NCI-H1436 treated with DMSO at 0.1 percent for 48 hours (cell line): ENCODE measurements at regions not wholly inside any gene's neighbourhood (a gene's known extent, or its start where the extent isn't known, plus 50 kb on each side); places are given as distances from the start of the nearest gene placed in this dataset.
"Not testable (repeated sequence)": the region's sequence is repeated elsewhere in the genome, so short reads cannot be mapped to it uniquely, and the experiment has no call there.

Experiments used
- DNase-seq: peaks from one replicate; lab custom pipeline; 2025; lab: John Stamatoyannopoulos, UW

GRCh38 chr1:98575955-98576354, 85.6 kb upstream of the SNX7 start:
- no peak for DNase-seq

GRCh38 chr1:98565951-98566350, 95.6 kb upstream of the SNX7 start:
- no peak for DNase-seq

- DNase-seq = no peak
Observed at GRCh38 chr1:98559291-98559690, 102.2 kb upstream of the SNX7 start.

GRCh38 chr1:98557895-98558294, 103.6 kb upstream of the SNX7 start:
- no peak for DNase-seq

- no peak for DNase-seq
Observed at GRCh38 chr1:98556521-98557158, 104.9 kb upstream of the SNX7 start.

- DNase-seq = no peak
Observed at GRCh38 chr1:98555814-98556213, 105.7 kb upstream of the SNX7 start.

GRCh38 chr1:98552576-98553074, 108.9 kb upstream of the SNX7 start:
- DNase-seq = not testable (repeated sequence)

- DNase-seq = no peak
Observed at GRCh38 chr1:98550076-98550475, 111.4 kb upstream of the SNX7 start.

- no peak for DNase-seq
Observed at GRCh38 chr1:98546319-98546718, 115.2 kb upstream of the SNX7 start.

GRCh38 chr1:98538106-98538505, 123.4 kb upstream of the SNX7 start:
- DNase-seq = no peak

GRCh38 chr1:98523256-98523655, 138.3 kb upstream of the SNX7 start:
- no peak for DNase-seq

- no peak for DNase-seq
Observed at GRCh38 chr1:98516306-98516705, 145.2 kb upstream of the SNX7 start.

- no peak for DNase-seq
Observed at GRCh38 chr1:98515744-98516143, 145.8 kb upstream of the SNX7 start.

- DNase-seq = not testable (repeated sequence)
Observed at GRCh38 chr1:98512216-98512615, 149.3 kb upstream of the SNX7 start.

GRCh38 chr1:98503771-98504170, 157.8 kb upstream of the SNX7 start:
- no peak for DNase-seq

- no peak for DNase-seq
Observed at GRCh38 chr1:98502937-98503336, 158.6 kb upstream of the SNX7 start.

GRCh38 chr1:98500324-98500723, 161.2 kb upstream of the SNX7 start:
- no peak for DNase-seq

GRCh38 chr1:98498651-98499050, 162.9 kb upstream of the SNX7 start:
- DNase-seq = no peak

- DNase-seq = no peak
Observed at GRCh38 chr1:98497497-98497896, 164.0 kb upstream of the SNX7 start.

GRCh38 chr1:98496256-98496995, 165.1 kb upstream of the SNX7 start:
- no peak for DNase-seq

- DNase-seq = no peak
Observed at GRCh38 chr1:98493469-98493868, 168.1 kb upstream of the SNX7 start.

GRCh38 chr1:98490099-98490498, 171.4 kb upstream of the SNX7 start:
- no peak for DNase-seq

- DNase-seq = no peak
Observed at GRCh38 chr1:98487620-98488019, 173.9 kb upstream of the SNX7 start.

- DNase-seq = no peak
Observed at GRCh38 chr1:98482611-98483010, 178.9 kb upstream of the SNX7 start.
